Osteocyte (in vitro differentiated cells): ENCODE measurements at regions not wholly inside any gene's neighbourhood (a gene's known extent, or its start where the extent isn't known, plus 50 kb on each side); places are given as distances from the start of the nearest gene placed in this dataset.
"Not testable (repeated sequence)": the region's sequence is repeated elsewhere in the genome, so short reads cannot be mapped to it uniquely, and the experiment has no call there.

ENCODE experiments used
- DNase-seq: peaks from one replicate; pipeline ENCODE4 v3.0.0; 2021; ENCODE audit warnings: mixed read lengths; ENCODE audit not compliant: unreplicated experiment; ENCODE audit errors: extremely low spot score
- H3K27ac Mint-ChIP-seq: one replicate; pipeline ENCODE4 v1.8.0; 2021; ENCODE audit warnings: mild to moderate bottlenecking, mixed read lengths; ENCODE audit not compliant: unreplicated experiment
- H3K27me3 Mint-ChIP-seq: one replicate; pipeline ENCODE4 v1.8.0; 2021; ENCODE audit warnings: mixed read lengths; ENCODE audit not compliant: unreplicated experiment
- H3K36me3 Mint-ChIP-seq: one replicate; pipeline ENCODE4 v1.8.0; 2021; ENCODE audit warnings: mixed read lengths; ENCODE audit not compliant: unreplicated experiment
- H3K4me1 Mint-ChIP-seq: one replicate; pipeline ENCODE4 v1.8.0; 2021; ENCODE audit warnings: mixed read lengths; ENCODE audit not compliant: unreplicated experiment
- H3K4me3 Mint-ChIP-seq: one replicate; pipeline ENCODE4 v1.8.0; 2021; ENCODE audit warnings: mild to moderate bottlenecking, moderate library complexity, mixed read lengths; ENCODE audit not compliant: unreplicated experiment
- H3K9me3 Mint-ChIP-seq: one replicate; pipeline ENCODE4 v1.8.0; 2021; ENCODE audit warnings: mixed read lengths; ENCODE audit not compliant: unreplicated experiment
- TF ChIP-seq, protein P1 (sequence below): fragments of 200-600 bp; sonication (generic); IDR thresholded peaks from 2 replicates; pipeline ENCODE4 v1.5.0; 2021; ENCODE audit warnings: antibody characterized with exemption, mild to moderate bottlenecking, moderate library complexity

DNA sequence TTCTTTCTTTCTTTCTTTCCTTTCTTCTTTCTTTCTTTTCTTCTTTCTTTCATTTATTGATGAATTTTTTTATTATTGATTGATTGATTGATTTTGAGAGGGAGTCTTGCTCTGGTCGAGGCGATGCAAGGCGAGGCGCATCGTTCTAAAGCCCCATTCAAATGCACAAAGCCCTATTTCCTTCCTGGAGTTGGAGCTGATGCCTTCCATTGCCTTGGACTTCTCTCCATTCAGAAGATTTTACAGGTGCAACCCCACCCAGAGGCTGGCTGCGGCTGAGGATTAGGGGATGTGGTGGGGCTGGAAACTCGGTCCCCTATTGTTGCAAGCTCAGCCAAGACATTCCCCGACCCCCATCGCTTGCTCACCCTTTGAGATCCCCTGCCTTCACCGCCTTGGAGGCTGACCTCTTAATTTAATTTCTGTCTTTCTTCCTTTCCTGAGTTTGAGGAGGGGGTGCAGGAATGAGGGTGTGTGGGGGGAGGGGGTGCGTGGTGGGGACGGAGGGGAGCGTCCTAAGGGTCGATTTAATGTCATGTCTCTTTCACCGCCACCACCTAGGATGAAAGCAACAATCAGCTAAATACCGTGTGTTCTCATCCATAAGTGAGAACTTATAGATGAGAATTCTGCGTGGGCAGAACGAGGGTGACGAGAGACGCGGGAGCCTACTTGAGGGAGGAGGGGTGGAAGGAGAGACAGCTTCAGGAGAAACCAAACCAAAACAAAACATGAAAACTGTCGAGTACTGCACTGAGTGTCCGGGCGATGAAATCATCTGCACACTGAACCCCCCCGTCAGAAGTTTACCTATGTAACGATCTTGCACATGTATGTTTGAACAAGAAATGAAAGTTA is 3913.9 kb upstream of the OR11H1 start:
- peaks cover 6% of the 10 kb centered on the region for H3K36me3 Mint-ChIP-seq
- H3K4me3 Mint-ChIP-seq = no peak overlapping the region
- no peak overlapping the region for H3K27ac Mint-ChIP-seq
- no peaks in the 10 kb centered on the region for H3K27me3 Mint-ChIP-seq
- TF ChIP-seq, protein P1, sequence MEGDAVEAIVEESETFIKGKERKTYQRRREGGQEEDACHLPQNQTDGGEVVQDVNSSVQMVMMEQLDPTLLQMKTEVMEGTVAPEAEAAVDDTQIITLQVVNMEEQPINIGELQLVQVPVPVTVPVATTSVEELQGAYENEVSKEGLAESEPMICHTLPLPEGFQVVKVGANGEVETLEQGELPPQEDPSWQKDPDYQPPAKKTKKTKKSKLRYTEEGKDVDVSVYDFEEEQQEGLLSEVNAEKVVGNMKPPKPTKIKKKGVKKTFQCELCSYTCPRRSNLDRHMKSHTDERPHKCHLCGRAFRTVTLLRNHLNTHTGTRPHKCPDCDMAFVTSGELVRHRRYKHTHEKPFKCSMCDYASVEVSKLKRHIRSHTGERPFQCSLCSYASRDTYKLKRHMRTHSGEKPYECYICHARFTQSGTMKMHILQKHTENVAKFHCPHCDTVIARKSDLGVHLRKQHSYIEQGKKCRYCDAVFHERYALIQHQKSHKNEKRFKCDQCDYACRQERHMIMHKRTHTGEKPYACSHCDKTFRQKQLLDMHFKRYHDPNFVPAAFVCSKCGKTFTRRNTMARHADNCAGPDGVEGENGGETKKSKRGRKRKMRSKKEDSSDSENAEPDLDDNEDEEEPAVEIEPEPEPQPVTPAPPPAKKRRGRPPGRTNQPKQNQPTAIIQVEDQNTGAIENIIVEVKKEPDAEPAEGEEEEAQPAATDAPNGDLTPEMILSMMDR = no peak
- DNase-seq = no peak
- peaks cover 65% of the 10 kb centered on the region for H3K9me3 Mint-ChIP-seq
- H3K4me1 Mint-ChIP-seq = no peaks in the 10 kb centered on the region

DNA sequence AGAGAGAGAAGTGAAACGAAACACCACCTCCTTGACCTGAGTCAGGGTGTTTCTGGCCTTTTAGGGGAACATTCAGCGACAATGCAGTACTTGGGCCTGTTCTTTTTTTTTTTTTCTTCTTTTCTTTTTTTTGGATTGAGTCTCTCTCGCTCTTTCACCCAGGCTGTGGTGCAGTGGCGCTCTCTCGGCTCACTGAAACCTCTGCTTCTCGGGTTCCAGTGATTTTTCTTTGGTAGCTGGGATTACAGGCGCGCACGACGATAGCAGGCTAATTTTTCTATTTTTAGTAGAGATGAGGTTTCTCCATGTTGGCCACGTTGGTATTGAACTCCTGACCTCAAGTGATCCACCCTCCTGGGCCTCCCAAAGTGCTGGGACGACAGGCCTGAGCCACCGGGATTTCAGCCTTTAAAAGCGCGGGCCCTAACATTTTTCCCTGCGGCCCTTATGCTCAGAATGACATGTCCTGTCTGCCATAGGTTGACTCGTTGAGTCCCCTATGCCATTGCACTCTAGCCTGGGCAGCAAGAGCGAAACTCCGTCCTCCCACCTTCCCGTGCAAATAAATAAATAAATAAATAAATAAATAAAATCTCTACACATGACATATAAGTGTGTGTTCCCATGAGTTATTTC is 3913.1 kb upstream of the OR11H1 start:
- DNase-seq, H3K4me3 Mint-ChIP-seq, H3K4me1 Mint-ChIP-seq, H3K27ac Mint-ChIP-seq, H3K27me3 Mint-ChIP-seq: not testable (repeated sequence)
- Mint-ChIP-seq H3K36me3 (peaks cover 11% of the 10 kb centered on the region), H3K9me3 (peaks cover 70% of the 10 kb centered on the region)

DNA sequence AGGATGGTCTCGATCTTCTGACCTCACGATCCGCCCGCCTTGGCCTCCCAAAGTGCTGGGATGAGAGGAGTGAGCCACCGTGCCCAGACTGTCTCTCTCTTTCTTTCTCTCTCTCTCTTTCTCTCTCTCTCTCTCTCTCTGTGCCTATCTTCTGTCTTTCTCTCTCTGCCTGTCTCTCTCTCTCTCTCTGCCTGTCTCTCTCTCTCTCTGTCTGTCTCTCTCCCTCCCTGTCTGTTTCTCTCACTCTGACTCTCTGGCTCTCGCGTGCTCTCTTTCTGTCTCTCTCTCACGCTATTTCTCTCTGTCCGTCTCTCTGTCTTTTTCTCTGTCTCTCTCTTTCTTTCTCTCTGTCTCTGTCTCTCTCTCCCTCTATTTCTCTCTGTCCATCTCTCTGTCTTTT is 3911.2 kb upstream of the OR11H1 start:
- Mint-ChIP-seq H3K27me3 (no peaks in the 10 kb centered on the region), H3K36me3 (peaks cover 11% of the 10 kb centered on the region), H3K4me3 (no peak overlapping the region), H3K27ac (no peak overlapping the region), H3K4me1 (no peaks in the 10 kb centered on the region), H3K9me3 (peaks cover 66% of the 10 kb centered on the region)
- TF ChIP-seq, protein P1 = no peak
- DNase-seq = no peak

DNA sequence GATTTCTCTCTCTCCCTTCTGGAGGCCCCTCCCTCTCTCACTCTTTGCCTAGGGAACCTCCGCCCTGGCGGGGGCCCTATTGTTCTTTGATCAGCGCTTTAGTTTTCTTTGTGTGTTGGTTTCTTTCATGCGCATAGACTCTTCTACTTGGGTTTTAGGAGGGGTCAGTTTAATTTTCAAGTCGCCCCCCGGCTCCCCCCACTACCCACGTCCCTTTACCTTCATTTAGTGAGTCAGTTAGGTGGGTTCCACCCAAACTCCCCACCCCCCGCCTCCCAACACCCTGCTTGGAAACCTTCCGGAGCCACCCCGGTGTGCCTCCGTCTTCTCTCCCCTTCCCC is 3909.7 kb upstream of the OR11H1 start:
- peaks cover 64% of the 10 kb centered on the region for H3K9me3 Mint-ChIP-seq
- H3K27me3 Mint-ChIP-seq, H3K4me3 Mint-ChIP-seq: not testable (repeated sequence)

DNA sequence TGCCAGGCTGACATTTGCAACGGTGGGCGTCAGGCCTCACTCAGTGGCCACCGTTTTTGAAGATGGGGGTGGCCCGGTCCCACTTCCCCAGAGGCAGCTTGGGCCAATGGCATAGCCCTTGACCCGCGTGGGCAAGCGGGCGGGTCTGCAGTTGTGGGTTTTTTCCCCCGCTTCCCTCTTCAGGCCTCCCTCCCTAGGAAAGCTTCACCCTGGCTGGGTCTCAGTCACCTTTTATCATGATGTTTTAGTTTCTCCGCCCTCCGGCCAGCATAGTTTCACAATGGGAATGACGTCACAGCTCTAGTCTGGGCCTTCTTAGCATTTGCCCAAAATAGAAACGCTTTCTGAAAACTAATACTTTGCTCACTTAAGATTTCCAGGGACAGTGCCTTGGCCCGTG is 3909.3 kb upstream of the OR11H1 start:
- not testable (repeated sequence) for H3K27me3 Mint-ChIP-seq, H3K4me3 Mint-ChIP-seq, H3K27ac Mint-ChIP-seq, DNase-seq, H3K4me1 Mint-ChIP-seq
- Mint-ChIP-seq H3K36me3 (peaks cover 11% of the 10 kb centered on the region), H3K9me3 (peaks cover 63% of the 10 kb centered on the region)

More for the DNA sequence above, 3909.7 kb upstream of the OR11H1 start:
- H3K27ac Mint-ChIP-seq, H3K4me1 Mint-ChIP-seq, DNase-seq: not testable (repeated sequence)
- peaks cover 11% of the 10 kb centered on the region for H3K36me3 Mint-ChIP-seq

DNA sequence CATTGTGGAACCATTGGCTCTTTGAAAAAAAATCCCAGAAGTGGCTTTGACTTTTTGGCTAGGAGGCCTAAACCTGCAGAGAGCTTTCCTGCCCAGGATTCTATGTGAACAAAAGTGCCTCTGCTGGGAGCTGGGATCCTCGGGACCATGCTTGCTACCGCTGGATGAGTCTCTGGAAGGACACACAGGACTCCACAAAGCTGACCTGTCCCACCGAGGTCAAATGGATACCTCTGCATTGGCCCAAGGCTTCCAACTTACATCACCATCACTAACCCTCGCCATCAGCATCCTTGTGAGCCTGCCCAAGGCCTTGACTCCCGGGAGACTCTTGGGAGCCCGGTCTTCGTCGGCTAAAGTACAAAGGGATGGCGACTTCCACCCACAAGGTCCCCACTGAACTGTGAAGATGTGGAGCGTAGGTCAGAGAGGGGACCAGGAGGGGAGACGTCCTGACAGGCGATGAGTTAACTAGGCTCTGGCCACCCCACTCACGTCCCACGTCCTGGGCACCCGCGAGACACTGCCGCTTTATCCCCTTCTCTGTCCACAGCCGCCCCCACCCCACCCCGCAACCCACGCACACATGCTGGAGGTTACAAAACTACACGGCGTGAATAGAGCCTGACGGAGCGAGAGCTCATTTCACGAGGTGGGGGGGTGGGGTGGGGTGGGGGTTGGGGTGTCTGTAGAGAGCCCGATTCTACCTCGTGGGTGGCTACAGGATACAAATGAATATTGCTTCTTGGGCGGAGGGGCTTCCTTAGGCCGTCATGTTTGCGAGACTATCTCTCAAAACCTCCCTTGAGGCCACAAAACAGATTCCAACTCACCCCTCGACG is 3906.8 kb upstream of the OR11H1 start:
- not testable (repeated sequence) for DNase-seq, H3K4me1 Mint-ChIP-seq, H3K27me3 Mint-ChIP-seq, H3K27ac Mint-ChIP-seq, H3K4me3 Mint-ChIP-seq
- H3K9me3 Mint-ChIP-seq = peaks cover 68% of the 10 kb centered on the region
- peaks cover 11% of the 10 kb centered on the region for H3K36me3 Mint-ChIP-seq

DNA sequence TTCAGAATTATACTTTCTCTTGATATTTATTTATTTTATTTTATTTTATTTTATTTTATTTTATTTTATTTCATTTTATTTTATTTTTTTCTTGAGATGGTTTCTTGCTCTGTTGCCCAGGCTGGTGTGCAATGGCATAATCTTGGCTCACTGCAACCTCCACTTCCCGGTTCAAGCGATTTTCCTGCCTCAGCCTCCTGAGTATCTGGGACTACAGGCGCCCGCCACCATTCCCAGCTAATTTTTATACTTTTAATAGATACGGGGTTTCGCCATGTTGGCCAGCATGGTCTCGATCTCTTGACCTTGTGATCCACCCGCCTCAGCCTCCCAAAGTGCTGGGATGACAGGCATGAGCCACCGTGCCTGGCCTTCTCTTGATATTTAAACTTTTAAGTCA is 3905.2 kb upstream of the OR11H1 start:
- H3K4me3 Mint-ChIP-seq, H3K36me3 Mint-ChIP-seq, DNase-seq, H3K4me1 Mint-ChIP-seq, H3K27ac Mint-ChIP-seq, H3K27me3 Mint-ChIP-seq: not testable (repeated sequence)
- peaks cover 58% of the 10 kb centered on the region for H3K9me3 Mint-ChIP-seq

DNA sequence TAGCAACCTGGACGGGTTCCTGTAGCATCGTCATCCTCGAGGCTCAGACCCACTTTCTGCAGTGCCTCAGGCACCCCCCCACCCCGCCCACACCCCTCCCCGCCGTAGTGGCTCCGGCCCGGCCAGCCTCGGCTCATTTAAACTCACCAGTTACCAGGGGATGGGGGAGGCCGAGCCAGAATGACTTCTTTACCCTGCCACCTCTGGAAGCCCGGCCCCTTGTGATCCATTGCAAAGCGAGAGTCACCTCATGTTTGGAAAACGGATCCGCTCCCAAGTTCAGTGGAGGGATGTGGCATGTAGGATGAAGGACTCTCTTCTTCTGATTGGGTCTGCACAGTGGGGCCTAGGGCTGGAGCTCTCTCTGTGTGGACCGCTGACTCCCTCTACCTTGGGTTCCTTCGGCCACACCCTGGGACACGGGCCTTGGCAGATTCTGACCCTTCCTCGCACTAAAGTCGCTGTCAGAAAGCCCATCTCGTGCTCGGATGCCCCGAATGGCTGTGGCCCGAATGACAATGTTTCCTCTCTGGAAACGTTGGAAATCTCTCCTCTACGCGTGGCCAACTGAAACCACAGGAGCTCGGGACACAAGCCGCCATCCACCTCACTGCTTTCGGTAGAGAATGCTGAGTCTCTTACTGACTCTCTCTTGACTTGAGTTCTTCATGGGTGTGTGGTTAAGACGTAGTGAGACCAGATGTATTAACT is 3902.1 kb upstream of the OR11H1 start:
- DNase-seq, H3K4me3 Mint-ChIP-seq: not testable (repeated sequence)

More for the DNA sequence above, 3902.1 kb upstream of the OR11H1 start:
- peaks cover 48% of the 10 kb centered on the region for H3K9me3 Mint-ChIP-seq
- not testable (repeated sequence) for H3K27ac Mint-ChIP-seq, H3K27me3 Mint-ChIP-seq, H3K36me3 Mint-ChIP-seq, H3K4me1 Mint-ChIP-seq
